NCI-H2029 (cell line): ENCODE measurements at regions not wholly inside any gene's neighbourhood (a gene's known extent, or its start where the extent isn't known, plus 50 kb on each side); places are given as distances from the start of the nearest gene placed in this dataset.
A peak's percentile ranks its signal among the peaks of the same experiment; 100 is the strongest.

Experiments
- DNase-seq: peaks from one replicate; lab custom pipeline; 2025; lab: John Stamatoyannopoulos, UW

GRCh38 chr2:222058819-222059445 is 239.9 kb downstream of the PAX3 start:
- no peak for DNase-seq

- no peak for DNase-seq
These were observed 241.3 kb downstream of the PAX3 start for GRCh38 chr2:222057347-222058073.

- no peak for DNase-seq
These were observed 243.5 kb downstream of the PAX3 start for GRCh38 chr2:222055328-222055727.

- no peak for DNase-seq
These were observed 244.0 kb downstream of the PAX3 start for GRCh38 chr2:222054813-222055212.

GRCh38 chr2:222052934-222053367 is 245.8 kb downstream of the PAX3 start:
- no peak for DNase-seq

GRCh38 chr2:222050981-222051380 is 247.8 kb downstream of the PAX3 start:
- DNase-seq, result no peak

- no peak for DNase-seq
These were observed 248.9 kb downstream of the PAX3 start for GRCh38 chr2:222049946-222050345.

GRCh38 chr2:222043897-222044296 is 254.9 kb downstream of the PAX3 start:
- no peak for DNase-seq

- no peak for DNase-seq
These were observed 256.1 kb downstream of the PAX3 start for GRCh38 chr2:222042666-222043065.

GRCh38 chr2:222040333-222040732 is 258.5 kb downstream of the PAX3 start:
- DNase-seq, result no peak

GRCh38 chr2:222039821-222040220 is 259.0 kb downstream of the PAX3 start:
- no peak for DNase-seq

- no peak for DNase-seq
These were observed 260.6 kb downstream of the PAX3 start for GRCh38 chr2:222038067-222038802.

GRCh38 chr2:222037211-222037610 is 261.6 kb downstream of the PAX3 start:
- no peak for DNase-seq

GRCh38 chr2:222034058-222034457 is 264.7 kb downstream of the PAX3 start:
- DNase-seq, result peak; percentile 38

GRCh38 chr2:222033541-222033940 is 265.3 kb downstream of the PAX3 start:
- no peak for DNase-seq

- no peak for DNase-seq
These were observed 272.9 kb downstream of the PAX3 start for GRCh38 chr2:222025881-222026271.

GRCh38 chr2:222024932-222025880 is 273.6 kb downstream of the PAX3 start:
- DNase-seq, result peak; percentile 6

- DNase-seq, result no peak
These were observed 281.4 kb downstream of the PAX3 start for GRCh38 chr2:222017252-222017850.

GRCh38 chr2:222013889-222014288 is 284.9 kb downstream of the PAX3 start:
- no peak for DNase-seq

- DNase-seq, result no peak
These were observed 298.5 kb downstream of the PAX3 start for GRCh38 chr2:222000326-222000725.

GRCh38 chr2:221999717-222000116 is 299.1 kb downstream of the PAX3 start:
- DNase-seq, result no peak
